HK-2 (cell line): ENCODE measurements at regions not wholly inside any gene's neighbourhood (a gene's known extent, or its start where the extent isn't known, plus 50 kb on each side); places are given as distances from the start of the nearest gene placed in this dataset.

Experiments
- DNase-seq: peaks from one replicate; pipeline ENCODE4 v3.0.0-alpha.2; 2018; ENCODE audit not compliant: unreplicated experiment

DNA sequence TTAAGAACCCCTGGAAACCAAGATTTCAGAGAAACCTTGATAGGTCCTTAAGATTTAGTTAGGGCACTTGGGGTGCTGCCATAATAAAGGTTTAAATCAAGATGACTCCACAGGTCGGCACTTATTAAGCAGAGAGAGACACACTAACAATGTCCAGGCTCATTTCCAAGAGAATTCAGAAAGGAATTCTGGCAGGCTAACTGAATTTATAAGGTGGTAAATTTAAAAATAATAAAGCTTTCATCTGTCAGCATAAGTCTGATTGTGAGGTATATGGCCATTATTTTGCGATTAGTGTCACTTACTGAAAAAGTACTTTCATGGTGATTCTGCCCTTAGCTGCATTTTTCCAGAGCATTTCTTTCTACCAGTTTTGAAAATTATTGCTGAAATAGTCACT, 472.7 kb downstream of the ARAP2 start:
- no peak for DNase-seq

- DNase-seq = no peak
Observed at GRCh38 chr4:35772291-35772690, 472.0 kb downstream of the ARAP2 start.

DNA sequence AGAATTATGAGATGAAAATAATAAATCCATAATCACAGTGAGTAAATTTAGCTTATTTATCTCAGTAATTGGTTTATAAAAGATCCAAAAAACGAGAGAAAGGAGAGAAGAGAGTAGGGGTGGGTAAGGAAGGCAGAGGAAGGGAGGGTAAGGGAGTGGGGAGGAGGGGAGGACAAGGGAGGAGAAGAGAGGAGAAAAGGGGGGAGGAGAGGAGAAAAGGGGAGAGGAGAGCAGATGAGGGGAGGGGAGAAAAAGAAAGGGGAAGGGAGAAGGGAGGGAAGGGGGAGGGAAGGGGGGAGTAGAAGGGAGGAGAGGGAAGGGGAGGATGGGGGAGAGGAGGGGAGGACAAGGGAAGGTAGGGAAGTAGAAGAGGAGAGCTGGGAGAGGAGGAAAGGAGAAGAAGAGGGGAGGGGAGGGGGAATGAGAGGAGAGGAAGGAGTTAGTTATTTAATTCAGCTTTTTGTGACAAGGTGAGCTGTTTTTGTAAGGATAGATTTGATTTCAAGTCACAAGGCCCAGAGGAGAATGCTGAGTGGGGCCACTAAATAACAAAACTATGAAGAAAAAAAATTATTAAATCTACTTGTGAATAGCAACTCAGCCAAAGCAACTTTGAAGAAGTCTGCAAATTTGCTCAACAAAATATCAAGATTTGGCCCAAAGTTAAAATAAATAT, 454.3 kb downstream of the ARAP2 start:
- no peak for DNase-seq

DNA sequence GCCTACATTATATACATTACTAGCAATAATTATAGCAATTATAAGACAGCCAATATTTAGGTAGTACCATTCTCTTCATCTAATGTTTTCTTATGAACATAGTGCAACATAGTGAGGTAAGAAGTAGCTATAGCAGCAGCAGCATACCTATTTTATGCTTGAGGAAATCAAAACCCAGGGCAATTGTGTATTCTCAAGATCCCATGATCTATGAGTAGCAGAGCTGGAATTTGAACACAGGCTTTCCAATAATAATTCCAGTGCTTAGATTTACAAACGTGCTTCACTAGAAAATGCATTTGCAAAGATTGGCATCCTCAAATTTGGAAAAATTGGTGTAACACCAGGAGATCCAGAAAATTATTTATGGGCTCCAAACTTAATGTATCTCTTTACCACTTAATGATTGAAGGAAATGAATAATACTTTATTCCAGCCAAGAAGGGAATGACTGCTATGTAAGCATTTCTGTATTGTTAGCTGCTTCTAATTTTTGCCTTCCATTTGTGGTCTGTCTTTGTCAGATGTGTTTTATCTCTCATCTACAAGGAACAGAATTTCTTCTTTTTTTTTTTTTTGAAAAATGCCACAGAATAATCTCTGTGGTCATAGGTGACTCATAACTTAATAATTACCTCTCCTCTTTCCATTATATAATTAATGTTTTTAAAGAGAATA, 451.1 kb downstream of the ARAP2 start:
- DNase-seq = no peak

- no peak for DNase-seq
Observed at GRCh38 chr4:35793766-35794165, 450.5 kb downstream of the ARAP2 start.

- no peak for DNase-seq
Observed at GRCh38 chr4:35800669-35801068, 443.6 kb downstream of the ARAP2 start.

- DNase-seq = no peak
Observed at GRCh38 chr4:35802644-35803043, 441.7 kb downstream of the ARAP2 start.

- DNase-seq = no peak
Observed at GRCh38 chr4:35818520-35818919, 425.8 kb downstream of the ARAP2 start.

- DNase-seq = no peak
Observed at GRCh38 chr4:35820003-35820402, 424.3 kb downstream of the ARAP2 start.

DNA sequence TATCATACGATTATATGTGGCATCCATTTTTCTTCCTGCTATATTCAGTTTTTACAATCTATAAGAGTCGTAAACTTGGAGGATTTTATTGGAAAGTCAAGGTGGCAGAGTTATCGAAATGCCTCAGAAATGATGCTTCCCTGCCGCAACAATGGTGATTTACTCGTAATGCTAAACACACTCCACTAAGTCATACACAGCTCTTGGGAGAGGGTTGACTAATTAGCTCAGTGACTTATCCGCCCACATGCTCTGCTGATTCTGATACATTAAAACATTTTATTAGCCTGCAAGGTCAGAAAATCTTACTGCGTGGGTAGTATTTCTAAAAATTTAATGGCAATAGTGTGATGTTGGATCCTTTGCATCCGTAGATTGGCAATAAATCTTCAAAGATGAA, 420.1 kb downstream of the ARAP2 start:
- no peak for DNase-seq

DNA sequence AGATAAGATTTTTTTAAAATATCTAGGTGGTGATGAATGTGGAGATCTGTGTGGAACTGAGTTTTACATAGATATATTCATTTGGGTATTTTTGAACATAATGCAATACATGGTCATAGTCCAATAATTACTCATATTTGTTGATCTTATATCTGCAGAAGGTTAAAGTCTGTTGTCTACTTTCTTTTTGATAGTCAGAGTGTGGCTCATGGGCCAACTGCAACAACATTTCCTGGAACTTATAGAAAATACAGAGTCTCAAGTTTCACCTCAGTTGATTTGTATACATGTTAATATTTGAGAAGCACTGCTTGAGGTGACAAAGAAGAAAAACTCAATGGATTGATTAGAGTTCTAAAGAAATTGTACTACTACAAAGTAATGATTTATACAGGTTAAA, 408.4 kb downstream of the ARAP2 start:
- no peak for DNase-seq

DNA sequence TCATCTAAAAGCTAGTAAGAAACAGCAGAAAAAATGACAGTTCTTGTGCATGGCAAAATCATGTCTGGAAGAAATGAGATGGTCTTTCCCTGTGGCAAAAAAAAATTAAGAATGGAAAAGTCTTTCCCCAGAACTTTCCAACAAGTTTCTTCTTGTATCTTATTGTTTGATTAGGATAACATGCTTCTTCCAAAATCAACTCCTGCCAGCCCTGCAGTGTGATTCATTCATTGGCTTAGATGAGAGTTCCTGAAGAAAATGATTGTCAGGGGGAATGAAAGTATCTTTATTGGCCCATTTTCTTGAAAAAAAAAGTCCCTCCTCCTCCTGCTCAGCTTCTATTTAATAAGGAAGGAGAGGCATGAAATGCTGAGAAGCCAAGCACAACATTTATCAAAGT, 407.7 kb downstream of the ARAP2 start:
- no peak for DNase-seq

DNA sequence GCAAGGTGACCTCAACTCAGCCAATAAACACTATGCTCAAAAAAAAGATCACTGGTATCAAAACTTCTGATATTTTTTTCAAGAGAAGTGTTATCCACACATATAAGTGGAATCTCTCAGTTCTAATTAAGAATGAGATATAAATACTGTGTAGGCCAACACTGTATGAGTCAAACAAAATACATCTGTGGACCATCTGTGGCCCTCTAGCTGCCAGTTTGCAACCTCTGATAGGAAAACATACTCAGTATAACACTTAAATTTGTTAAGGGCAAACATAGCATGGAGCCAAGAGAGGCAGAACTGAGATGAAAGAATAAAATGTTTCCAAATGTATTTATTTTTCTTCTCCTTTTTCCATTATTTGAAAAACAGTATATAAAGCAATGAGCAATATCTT, 377.3 kb downstream of the ARAP2 start:
- no peak for DNase-seq

DNA sequence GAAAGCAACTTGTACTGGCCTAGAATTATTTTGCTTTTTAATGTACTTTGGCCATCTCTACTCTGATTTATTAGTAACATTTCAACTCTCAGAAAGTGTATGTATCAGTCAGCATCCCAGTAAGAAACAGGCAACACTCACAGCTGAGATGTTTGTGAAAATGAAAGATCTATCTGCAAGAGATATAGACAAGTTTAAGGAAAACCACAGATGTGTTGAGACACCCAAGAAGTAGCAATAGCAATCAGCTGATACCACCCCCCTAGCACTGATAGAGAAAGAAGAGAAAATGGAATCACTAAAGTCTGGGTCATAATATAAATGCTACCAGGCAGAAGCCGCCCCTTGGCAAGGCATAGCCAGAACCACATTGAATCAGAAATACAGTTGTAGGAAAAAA, 372.0 kb downstream of the ARAP2 start:
- DNase-seq = no peak

DNA sequence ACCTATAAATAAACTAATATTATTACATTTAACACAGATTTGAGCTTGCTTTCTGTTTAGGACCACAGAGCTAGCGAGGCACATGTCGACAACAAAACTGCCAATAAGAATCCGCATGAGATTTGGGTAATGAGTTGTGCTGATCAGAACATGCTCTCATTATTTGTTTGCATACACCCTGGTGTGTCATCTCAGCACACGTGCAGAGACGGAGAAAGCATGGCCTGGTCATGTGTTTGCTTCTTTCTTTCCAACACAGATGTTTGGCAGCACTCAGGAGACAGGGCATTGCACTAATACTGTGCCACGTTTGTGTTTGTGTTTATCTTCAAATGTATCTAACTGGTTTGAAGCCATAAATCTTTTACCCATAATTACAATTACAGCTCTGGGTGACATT, 364.8 kb downstream of the ARAP2 start:
- DNase-seq = no peak

GRCh38 chr4:35883108-35883507, 361.2 kb downstream of the ARAP2 start:
- no peak for DNase-seq

- no peak for DNase-seq
Observed at GRCh38 chr4:35884714-35885480, 359.4 kb downstream of the ARAP2 start.

- no peak for DNase-seq
Observed at GRCh38 chr4:35897808-35898207, 346.5 kb downstream of the ARAP2 start.

- DNase-seq = no peak
Observed at GRCh38 chr4:35900286-35901243, 343.7 kb downstream of the ARAP2 start.

- DNase-seq = no peak
Observed at GRCh38 chr4:35912174-35912573, 332.1 kb downstream of the ARAP2 start.

DNA sequence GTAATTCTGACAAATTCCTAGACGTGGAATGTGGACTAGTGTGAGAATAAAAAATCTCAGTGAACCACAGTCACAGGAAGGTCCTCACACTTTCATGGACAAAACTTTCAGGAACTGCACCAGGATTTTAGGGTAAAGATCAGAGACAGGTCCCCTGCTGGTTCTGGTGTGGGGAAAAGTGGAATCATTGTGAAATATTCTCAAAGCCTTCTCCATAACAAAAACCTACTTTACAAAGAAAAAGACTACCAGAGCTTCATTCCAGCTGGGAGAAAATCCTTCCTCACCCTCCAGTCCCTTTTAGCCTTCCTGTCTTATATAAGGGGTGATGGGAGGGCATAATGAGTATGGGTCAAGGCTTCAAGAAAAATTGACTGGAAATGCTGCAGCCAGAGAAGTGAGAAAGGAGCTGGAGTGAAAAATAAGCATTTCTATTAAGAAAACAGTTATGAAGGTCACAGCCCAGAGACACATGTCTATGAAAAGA, 325.8 kb downstream of the ARAP2 start:
- no peak for DNase-seq

DNA sequence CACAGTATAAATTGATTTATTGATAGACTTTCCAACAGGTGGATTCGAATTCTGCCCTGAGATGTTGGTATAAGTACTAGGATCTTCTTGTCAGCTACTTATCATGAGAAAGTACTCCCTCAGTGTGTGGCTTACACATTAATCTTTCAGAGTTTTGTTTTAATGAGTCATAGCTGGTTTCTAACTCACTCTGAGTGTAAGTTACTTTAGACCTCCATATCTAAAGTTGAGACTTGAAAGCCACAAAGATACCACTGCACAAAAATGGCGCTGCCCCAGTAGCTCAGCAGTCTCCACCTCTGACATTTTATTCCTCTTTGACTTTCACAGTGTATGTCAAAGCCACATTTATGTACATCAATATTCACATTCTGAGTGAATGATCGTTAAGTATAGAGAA, 318.5 kb downstream of the ARAP2 start:
- DNase-seq = no peak
